Kidney epithelial cell (primary cell): ENCODE measurements at regions not wholly inside any gene's neighbourhood (a gene's known extent, or its start where the extent isn't known, plus 50 kb on each side); places are given as distances from the start of the nearest gene placed in this dataset.
A peak's percentile ranks its signal among the peaks of the same experiment; 100 is the strongest.

Source experiments
- DNase-seq: peaks from one replicate; pipeline ENCODE4 v3.0.0-alpha.2; 2010; ENCODE audit warnings: low read depth
- H3K27me3 ChIP-seq: 2 replicates; pipeline ENCODE4 v1.6.0; 2011; ENCODE audit warnings: low read length; ENCODE audit not compliant: control insufficient read depth, insufficient read depth
- H3K36me3 ChIP-seq: 2 replicates; pipeline ENCODE4 v1.5.1; 2011; ENCODE audit warnings: low read length; ENCODE audit not compliant: control insufficient read depth, insufficient read depth
- H3K4me3 ChIP-seq: 2 replicates; pipeline ENCODE4 v1.5.1; 2011; ENCODE audit warnings: low read depth, mild to moderate bottlenecking, control low read depth, low read length
- CTCF ChIP-seq: IDR thresholded peaks from 2 replicates; pipeline ENCODE4 v1.5.1; 2011; ENCODE audit warnings: mild to moderate bottlenecking, moderate library complexity, low read length, control low read depth, inconsistent platforms; ENCODE audit not compliant: insufficient read depth, poor library complexity, severe bottlenecking

GRCh38 chr7:35508623-35509400, 186.1 kb downstream of the HERPUD2 start:
- no peaks in the 10 kb centered on the region for H3K27me3 ChIP-seq
- TF ChIP-seq CTCF, result peak; percentile 26
- DNase-seq, result no peak
- no peak overlapping the region for H3K4me3 ChIP-seq
- H3K36me3 ChIP-seq, result no peaks in the 10 kb centered on the region

- Histone ChIP-seq H3K36me3 (no peaks in the 10 kb centered on the region), H3K27me3 (no peaks in the 10 kb centered on the region), H3K4me3 (no peak overlapping the region)
- TF ChIP-seq CTCF, result no peak
- DNase-seq, result no peak
These were observed 189.9 kb downstream of the HERPUD2 start for GRCh38 chr7:35505066-35505465.

GRCh38 chr7:35504365-35504764, 190.6 kb downstream of the HERPUD2 start:
- DNase-seq, result no peak
- Histone ChIP-seq H3K36me3 (no peaks in the 10 kb centered on the region), H3K4me3 (no peak overlapping the region), H3K27me3 (no peaks in the 10 kb centered on the region)
- no peak for TF ChIP-seq CTCF

- Histone ChIP-seq H3K36me3 (no peaks in the 10 kb centered on the region), H3K4me3 (no peak overlapping the region), H3K27me3 (no peaks in the 10 kb centered on the region)
- TF ChIP-seq CTCF, result no peak
- no peak for DNase-seq
These were observed 193.3 kb downstream of the HERPUD2 start for GRCh38 chr7:35501681-35502080.

GRCh38 chr7:35499226-35499625, 195.7 kb downstream of the HERPUD2 start:
- no peak for DNase-seq
- TF ChIP-seq CTCF, result no peak
- no peaks in the 10 kb centered on the region for H3K27me3 ChIP-seq
- H3K4me3 ChIP-seq, result no peak overlapping the region
- no peaks in the 10 kb centered on the region for H3K36me3 ChIP-seq

GRCh38 chr7:35498416-35498815, 196.5 kb downstream of the HERPUD2 start:
- Histone ChIP-seq H3K36me3 (no peaks in the 10 kb centered on the region), H3K27me3 (no peaks in the 10 kb centered on the region), H3K4me3 (no peak overlapping the region)
- no peak for DNase-seq
- TF ChIP-seq CTCF, result no peak
